Stimulated activated CD4-positive, alpha-beta T cell treated with anti-CD3 and anti-CD28 coated beads, Interleukin-15, amount 100 ng/mL, for 24 hours (primary cell): ENCODE measurements at regions not wholly inside any gene's neighbourhood (a gene's known extent, or its start where the extent isn't known, plus 50 kb on each side); places are given as distances from the start of the nearest gene placed in this dataset.
"Not testable (repeated sequence)": the region's sequence is repeated elsewhere in the genome, so short reads cannot be mapped to it uniquely, and the experiment has no call there.

Experiments used
- DNase-seq: peaks from one replicate; pipeline ENCODE4 v3.0.0-alpha.2; 2020

- no peak for DNase-seq
Measured at GRCh38 chrX:52585892-52586291, 68.8 kb downstream of the SSX7 start.

GRCh38 chrX:52577464-52578173 is 60.8 kb upstream of the XAGE1B start:
- no peak for DNase-seq

DNA sequence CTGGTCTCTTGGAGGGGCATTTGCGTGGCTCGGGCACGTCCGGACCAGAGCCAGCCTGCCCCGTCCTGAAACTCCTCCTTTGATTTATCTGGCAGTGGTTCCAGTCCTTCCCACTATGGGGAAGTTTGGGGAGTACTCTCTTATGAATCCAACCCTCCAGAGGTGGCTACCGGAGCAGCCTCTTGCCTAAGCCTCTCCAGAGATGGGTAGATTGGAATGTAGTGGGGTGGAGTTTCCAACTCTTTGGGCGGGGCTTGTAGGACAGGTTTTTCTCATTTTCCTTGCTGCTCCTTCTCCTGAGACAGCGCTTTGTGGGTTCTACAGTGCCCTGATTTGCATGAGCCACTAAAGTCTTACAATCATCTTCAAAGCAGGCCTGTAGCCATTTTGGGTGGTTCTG is 60.1 kb upstream of the XAGE1B start:
- DNase-seq: no peak

GRCh38 chrX:52576474-52576873 is 59.6 kb upstream of the XAGE1B start:
- DNase-seq: no peak

DNA sequence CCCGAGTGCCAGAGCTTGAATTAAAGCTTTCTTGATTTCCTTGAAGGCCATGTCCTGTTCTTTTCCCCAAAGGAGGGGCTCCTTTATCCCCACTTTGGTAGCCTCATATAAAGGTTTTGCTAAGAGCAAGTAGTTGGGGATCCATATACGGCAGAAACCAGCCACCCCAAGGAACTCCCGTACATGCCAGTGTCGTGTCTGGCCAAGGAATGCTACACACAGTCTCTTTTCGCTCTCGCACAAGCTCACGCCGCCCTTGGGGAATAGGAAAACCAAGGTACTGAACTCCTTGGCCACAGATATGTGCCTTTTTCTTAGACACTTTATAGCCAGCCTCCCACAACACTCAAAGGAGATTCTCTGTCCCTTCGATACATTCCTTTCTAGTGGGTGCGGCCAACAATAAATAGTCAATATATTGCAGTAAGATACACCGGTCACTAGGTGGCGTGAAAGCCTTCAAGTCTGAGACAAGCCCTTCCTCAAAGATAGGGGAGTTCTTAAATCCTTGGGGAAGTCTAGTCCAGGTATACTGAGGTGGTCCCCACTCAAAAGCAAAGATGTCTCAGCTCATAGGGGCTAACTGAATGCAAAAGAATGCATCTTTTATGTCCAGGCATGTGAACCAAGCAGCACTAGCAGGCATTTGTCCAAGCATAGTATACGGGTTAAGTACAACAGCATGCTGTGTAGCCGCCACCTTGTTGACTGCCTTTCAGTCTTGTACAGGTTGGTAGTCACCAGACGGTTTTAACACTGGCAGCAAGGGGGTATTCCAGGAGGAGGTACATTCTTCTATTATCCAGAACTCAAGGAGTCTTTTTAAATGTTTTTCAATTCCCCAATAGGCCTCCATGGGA is 57.8 kb upstream of the XAGE1B start:
- DNase-seq: peak; percentile 38

GRCh38 chrX:52568146-52568545 is 51.3 kb upstream of the XAGE1B start:
- DNase-seq: not testable (repeated sequence)
